HG02938 (cell line): ENCODE measurements at regions not wholly inside any gene's neighbourhood (a gene's known extent, or its start where the extent isn't known, plus 50 kb on each side); places are given as distances from the start of the nearest gene placed in this dataset.

Experiments
- ATAC-seq: cut with Tn5 transposase; IDR thresholded peaks from one replicate; pipeline ENCODE4 v1.9.1; 2021; ENCODE audit warnings: mild to moderate bottlenecking, moderate library complexity; ENCODE audit not compliant: unreplicated experiment

DNA sequence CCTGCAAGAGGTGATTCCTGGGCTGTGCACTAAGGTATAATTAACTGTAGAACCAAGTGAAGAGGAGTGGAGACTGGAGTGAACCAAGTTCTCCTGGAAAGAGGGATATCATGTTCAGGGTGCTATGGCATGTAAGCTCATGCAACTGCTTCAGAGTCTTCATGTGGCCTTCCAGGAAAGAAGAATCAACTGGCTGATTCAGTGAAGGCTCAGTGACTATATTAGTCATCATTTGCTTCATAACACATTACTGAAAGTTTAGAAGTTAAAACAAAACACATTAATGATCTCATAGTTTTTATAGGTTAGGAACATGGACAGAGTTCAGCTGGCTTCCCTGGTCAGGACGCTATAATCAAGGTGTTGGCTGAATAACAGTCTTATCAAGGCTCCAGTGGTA is 1200.8 kb upstream of the GYPC start:
- no peak for ATAC-seq

GRCh38 chr2:125456693-125457363 is 1199.1 kb upstream of the GYPC start:
- ATAC-seq: no peak

DNA sequence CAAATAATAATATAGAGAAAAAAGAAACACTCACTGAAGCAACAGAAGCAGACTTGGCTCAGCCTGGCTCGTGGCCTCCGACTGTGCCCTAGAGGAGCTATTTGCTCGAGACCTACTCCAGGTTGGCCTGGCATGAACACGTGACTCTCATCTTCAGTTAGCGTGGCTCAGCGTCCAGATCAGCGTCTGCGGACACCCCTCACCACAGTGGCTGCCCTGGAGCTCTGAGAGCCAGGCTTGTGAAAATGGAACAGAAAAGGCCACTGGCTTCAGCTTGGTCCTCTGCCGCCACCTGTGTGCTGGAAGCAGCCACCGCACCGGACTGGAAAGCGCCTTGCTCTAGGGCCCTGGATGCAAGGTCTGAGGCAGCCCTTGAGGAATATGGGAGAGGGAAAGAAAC is 1184.0 kb upstream of the GYPC start:
- ATAC-seq: no peak

DNA sequence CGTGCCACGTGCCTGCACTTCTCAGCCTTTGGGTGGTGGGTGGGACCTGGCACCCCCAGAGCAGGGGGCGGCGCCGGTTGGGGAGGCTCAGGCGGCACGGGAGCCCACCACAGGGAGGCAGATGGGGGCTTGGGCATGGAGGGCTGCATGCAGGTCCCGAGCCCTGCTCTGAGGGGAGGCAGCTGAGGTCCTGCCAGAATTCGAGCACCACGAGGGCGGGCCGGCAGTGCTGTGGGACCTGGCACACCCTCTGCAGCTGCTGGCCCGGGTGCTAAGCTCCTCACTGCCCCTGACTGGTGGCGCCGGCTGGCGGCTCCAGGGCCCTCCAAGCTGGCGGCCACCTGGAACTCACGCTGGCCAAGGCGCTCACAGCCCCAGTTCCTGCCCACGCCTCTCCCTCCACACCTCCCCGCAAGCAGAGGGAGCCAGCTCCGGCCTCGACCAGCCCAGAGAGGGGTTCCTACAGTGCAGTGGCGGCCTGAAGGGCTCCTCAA is 1176.8 kb upstream of the GYPC start:
- no peak for ATAC-seq

- ATAC-seq: no peak
These were observed 1165.7 kb upstream of the GYPC start for GRCh38 chr2:125490308-125490707.

DNA sequence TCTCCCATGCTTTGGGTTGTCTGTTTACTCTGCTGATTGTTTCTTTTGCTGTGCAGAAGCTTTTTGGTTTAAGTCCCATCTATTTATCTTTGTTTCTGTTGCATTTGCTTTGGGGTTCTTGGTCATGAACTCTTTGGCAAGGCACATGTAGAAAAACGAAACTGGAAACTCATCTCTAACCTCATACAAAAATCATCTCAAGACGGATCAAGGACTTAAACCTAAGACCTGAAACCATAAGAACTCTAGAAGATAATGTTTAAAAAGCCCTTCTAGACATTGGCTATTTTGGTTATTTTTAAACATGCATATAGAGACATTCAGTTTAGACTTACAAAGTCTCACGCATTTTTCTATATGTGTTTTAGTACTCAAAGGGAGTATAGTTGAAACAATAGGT is 1164.3 kb upstream of the GYPC start:
- no peak for ATAC-seq

DNA sequence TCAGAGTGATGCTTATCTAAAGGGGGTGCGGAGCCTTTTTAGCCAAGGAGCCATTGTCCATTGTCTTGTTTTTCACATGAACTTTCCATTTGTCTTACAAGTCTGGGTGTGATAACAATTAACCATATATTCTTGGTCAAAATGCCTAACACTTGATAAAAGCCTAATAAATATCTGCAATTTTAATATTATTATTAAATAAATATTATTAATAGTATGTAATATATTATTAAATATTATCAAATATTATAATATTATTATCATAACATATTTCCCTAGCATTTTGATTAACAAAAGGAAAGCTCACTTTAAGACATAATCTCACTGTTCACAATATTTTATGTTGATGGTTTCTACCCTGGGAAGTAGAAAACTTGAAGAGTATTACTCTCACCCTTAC is 1143.6 kb upstream of the GYPC start:
- no peak for ATAC-seq

- no peak for ATAC-seq
These were observed 1139.4 kb upstream of the GYPC start for GRCh38 chr2:125516496-125517109.

DNA sequence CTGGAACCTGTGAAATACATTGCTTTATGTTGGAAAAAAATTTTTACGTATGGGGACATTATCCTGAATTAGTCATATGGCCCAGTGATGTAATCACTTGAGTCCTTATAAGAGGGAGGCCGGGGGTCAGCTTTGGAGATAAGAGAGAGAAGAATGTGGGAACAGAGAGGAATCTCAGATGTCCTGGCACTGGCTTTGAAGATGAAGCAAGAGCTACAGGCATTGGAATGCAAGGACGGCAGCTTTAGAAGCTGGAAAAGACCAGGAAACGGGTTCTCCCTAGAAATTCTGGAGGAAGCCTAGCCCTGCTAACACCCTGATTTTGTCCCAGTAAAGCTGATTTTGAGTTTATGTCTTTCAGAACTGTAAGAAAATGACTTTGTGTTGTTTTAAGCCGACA is 1129.9 kb upstream of the GYPC start:
- ATAC-seq: no peak

DNA sequence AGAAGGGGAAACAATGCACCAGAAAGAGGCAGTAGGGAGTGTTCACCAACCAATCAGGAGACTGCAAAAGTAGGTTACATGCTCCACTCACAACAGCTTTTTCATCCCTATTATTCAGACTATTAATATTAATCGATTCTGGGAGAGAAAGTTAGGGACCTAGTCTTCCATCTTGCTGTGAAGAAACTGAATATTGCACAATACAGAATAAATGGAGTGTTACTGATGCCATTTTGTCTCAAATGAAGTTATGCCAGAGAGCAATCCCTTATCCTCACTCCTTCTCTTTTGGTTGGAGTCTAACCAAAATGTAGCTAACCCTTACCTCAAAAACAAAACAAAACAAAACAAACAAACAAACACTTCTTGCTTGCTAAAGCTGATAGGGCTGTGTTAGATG is 1120.9 kb upstream of the GYPC start:
- ATAC-seq: no peak

DNA sequence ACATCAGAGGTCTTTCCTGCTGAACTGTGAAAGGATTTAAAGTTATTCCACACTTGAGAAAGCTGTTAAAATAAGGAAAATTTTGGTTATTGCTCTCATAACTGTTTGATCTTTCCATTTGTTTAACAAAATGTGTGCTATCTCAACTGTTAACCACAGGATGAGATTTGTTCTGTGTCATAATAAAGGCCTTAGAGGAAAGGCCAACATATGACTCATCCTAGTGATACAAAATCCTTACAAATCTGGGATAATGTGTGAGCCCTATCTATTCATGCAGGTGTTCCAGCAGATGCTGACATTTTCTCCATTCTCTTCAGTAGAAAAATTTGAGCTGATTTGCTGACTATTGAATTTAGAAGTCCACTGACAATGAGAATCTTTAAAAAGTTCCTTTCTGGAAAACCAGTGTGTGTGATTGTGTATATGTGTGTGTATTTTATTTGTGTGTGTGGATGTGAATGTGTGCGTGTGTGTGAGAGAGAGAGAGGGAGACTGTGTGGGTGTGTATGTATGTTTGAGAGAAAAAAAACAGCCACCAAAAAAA is 1111.9 kb upstream of the GYPC start:
- no peak for ATAC-seq

DNA sequence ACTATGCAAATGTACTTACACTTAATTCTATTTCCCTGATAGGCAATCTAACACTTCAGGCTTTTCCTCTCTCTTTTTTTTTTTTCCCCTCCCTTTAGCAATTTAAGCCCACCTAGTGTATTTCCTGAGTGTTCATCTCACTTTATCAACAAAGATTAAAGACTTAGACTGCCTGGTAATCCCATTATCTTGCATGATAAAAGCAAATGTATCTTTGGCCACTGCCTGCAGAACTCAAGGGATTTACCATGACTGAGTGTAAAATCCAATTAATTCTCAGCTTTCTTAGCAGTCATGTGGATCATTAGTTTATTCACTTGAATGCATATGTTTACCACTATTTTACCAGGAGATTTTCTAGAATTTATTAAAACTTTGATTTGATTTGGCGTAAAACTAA is 1102.2 kb upstream of the GYPC start:
- ATAC-seq: no peak

GRCh38 chr2:125554956-125555355 is 1101.0 kb upstream of the GYPC start:
- ATAC-seq: no peak

DNA sequence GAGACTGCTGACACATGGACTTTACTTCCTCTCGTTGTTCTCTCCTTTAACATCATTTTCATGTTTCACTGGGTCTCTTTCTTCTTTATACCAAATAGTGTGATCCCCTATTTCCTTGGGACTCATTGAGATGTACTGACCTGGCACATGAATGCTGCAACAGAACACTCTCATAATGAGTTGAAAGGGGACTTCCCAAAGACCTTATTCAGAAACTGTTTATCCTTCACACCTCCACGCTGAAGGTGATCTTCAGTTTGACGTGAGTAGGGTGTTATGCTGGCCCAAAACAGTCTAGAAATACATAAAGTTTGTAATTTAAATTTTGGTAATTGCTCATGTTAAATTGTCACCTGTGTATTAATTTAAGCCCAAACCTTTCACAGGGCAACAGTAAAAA is 1096.8 kb upstream of the GYPC start:
- ATAC-seq: no peak

DNA sequence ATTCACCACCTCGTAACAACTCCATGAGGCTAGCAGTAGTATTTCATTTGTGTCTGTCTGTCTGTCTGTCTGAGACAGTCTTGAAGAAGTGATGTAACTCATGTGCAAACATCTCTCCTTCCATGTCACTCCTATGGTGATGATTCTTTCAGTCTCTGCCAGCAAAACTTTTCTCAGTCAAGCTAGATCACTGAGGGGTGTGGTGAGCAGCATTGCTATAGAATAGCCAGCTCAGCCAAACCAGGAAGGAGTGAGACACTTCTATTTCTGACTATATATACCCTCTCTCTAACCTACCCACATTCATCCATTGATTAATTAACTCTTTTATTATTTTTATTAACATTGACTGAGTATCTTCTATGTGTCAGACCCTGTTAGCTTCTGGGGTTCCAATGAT is 1095.1 kb upstream of the GYPC start:
- ATAC-seq: no peak

- no peak for ATAC-seq
These were observed 1094.7 kb upstream of the GYPC start for GRCh38 chr2:125561302-125561701.

- ATAC-seq: no peak
These were observed 1093.0 kb upstream of the GYPC start for GRCh38 chr2:125562924-125563323.

GRCh38 chr2:125564471-125564870 is 1091.5 kb upstream of the GYPC start:
- ATAC-seq: no peak

- ATAC-seq: no peak
These were observed 1089.5 kb upstream of the GYPC start for GRCh38 chr2:125566422-125566821.

DNA sequence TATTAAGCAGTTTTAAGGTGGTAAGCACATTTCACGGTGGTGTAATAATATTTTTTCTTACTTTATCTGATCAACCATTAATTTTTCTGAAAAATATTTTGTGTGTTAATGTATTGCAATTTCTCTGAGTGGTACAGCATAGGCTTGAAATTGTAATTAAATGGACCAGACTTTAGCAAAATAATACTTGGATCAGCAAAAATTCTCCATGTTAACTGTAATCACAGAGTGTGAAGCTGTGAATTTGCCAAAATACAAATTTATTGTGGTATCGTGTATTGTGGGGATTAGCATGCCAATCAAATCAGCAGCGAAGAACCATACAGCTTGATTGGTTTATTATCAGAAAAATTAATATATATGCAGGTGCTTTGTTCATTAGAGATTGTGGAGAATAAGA is 1088.9 kb upstream of the GYPC start:
- ATAC-seq: no peak

- ATAC-seq: no peak
These were observed 1083.3 kb upstream of the GYPC start for GRCh38 chr2:125572660-125573059.

GRCh38 chr2:125573432-125573831 is 1082.5 kb upstream of the GYPC start:
- no peak for ATAC-seq

- ATAC-seq: no peak
These were observed 1079.4 kb upstream of the GYPC start for GRCh38 chr2:125576558-125576957.
